Cardiac fibroblast (primary cell): ENCODE measurements at regions not wholly inside any gene's neighbourhood (a gene's known extent, or its start where the extent isn't known, plus 50 kb on each side); places are given as distances from the start of the nearest gene placed in this dataset.

Experiments used
- DNase-seq, 2 donors: peaks; one replicate each; pipeline versions ENCODE4 v3.0.0 to v3.0.0-alpha.2; 2010; ENCODE audit warnings: low read depth in 2 of 2
- H3K4me3 ChIP-seq, 2 donors: replicated peaks in 1 of 2; 1 replicate in 1 of 2; 2 replicates in 1 of 2; pipeline ENCODE4 v1.5.1; 2011; ENCODE audit warnings: low read depth in 2 of 2, low read length in 2 of 2, mild to moderate bottlenecking in 2 of 2, moderate library complexity in 1 of 2
- TF ChIP-seq, protein P1 (sequence below): IDR thresholded peaks from one replicate; pipeline ENCODE4 v1.5.1; 2011; ENCODE audit warnings: low read depth, mild to moderate bottlenecking, low read length, inconsistent platforms

DNA sequence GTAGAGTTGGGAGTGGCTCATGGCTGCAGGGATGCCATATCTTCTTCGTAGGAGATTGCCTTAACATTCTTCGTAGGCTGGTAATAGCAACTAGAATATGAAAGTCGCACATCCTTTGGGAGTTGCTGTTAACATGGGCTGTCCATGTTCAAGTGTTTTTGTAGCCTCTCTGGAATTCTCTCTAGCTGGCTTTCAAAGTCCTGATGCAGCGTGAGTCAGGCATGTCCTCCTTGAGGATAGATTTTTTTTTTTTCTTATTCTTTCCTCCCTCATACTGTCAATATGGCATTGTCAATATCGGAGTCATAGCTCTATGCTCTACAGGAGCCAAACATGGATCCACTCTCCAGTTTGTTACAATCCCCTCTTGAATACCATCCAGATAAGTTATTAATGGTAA is 494.8 kb upstream of the WWC1 start:
- H3K4me3 ChIP-seq = no peak overlapping the region
- TF ChIP-seq, protein P1, sequence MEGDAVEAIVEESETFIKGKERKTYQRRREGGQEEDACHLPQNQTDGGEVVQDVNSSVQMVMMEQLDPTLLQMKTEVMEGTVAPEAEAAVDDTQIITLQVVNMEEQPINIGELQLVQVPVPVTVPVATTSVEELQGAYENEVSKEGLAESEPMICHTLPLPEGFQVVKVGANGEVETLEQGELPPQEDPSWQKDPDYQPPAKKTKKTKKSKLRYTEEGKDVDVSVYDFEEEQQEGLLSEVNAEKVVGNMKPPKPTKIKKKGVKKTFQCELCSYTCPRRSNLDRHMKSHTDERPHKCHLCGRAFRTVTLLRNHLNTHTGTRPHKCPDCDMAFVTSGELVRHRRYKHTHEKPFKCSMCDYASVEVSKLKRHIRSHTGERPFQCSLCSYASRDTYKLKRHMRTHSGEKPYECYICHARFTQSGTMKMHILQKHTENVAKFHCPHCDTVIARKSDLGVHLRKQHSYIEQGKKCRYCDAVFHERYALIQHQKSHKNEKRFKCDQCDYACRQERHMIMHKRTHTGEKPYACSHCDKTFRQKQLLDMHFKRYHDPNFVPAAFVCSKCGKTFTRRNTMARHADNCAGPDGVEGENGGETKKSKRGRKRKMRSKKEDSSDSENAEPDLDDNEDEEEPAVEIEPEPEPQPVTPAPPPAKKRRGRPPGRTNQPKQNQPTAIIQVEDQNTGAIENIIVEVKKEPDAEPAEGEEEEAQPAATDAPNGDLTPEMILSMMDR = no peak
- no peak for DNase-seq

DNA sequence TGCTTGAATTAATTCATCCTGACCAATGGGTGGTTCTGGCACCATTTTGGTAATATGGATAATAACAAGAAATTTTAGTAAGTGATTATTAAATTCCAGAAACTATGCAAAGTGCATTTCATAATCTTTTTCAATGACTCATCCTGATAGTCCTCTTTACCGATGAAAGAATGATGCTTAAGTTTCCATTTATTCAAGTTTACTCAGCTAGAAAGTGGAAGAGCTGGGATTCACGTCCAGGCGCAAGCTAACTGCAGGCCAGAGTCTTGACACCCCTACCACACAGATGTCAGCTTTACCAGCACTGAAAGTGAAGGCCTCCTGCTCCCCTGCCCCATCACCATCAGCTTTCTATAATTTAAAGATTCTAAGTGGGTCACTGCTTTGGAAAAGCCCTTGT is 493.5 kb upstream of the WWC1 start:
- TF ChIP-seq, protein P1 = no peak
- DNase-seq = no peak
- H3K4me3 ChIP-seq = no peak overlapping the region

DNA sequence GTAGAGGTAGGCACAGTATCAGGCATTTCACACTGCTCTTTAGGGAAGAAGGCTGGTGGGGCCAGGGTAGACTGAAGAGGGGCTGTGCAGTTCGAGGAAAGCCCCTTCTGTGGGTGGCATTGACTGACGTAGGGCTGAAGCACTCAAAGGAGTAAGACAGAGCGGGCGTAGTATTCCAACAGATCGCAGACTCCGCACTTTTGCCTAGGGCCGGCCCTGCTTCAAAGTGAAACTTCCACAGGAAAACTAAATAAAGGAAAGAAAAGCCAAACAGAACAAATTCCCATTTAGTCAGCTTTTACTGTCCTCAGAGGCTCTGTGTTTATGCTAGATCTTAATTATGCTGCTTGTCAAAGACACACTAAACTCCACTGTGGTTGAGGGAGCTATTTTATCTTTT is 493.0 kb upstream of the WWC1 start:
- DNase-seq = no peak
- TF ChIP-seq, protein P1 = no peak

DNA sequence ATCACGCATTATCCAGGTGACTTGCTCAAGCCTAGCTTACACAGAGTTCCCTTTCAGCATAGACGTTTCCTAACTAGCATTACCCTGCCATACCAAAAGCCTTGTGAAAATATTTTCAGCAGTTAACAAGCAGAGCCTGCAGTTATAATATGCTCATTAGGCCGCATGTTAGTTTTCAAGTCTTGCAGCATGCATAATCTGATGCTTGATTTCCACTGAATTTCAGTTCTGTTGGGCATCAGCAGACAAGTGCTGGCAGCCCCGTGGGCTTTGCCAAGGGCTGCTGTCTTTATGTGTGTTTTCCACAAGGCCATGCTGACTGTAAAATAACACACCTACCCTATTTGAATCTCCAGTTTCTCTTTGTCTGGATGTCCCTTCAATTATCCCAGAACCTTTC is 491.0 kb upstream of the WWC1 start:
- no peak overlapping the region for H3K4me3 ChIP-seq
- TF ChIP-seq, protein P1 = no peak
- no peak for DNase-seq

More for the DNA sequence above, 493.0 kb upstream of the WWC1 start:
- H3K4me3 ChIP-seq = no peak overlapping the region

DNA sequence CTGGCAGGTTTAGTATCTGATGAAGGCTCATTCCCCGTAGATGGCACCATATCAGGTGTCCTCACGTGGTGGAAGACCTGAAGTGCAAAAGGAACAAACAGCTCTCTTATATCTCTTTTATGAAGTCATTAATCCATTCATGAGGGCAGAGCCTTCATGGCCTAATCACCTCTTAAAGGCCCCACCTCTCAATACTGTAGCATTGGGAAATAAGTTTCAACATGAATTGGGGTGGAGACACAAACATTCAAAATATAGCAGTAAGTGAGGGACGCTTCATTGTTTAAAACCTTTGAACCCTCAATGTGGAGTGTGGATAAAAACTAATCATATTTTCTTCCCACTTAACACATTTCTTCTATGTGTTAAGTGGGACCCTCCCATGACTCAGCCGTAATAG is 489.4 kb upstream of the WWC1 start:
- TF ChIP-seq, protein P1 = no peak
- no peak overlapping the region for H3K4me3 ChIP-seq
- DNase-seq = no peak

DNA sequence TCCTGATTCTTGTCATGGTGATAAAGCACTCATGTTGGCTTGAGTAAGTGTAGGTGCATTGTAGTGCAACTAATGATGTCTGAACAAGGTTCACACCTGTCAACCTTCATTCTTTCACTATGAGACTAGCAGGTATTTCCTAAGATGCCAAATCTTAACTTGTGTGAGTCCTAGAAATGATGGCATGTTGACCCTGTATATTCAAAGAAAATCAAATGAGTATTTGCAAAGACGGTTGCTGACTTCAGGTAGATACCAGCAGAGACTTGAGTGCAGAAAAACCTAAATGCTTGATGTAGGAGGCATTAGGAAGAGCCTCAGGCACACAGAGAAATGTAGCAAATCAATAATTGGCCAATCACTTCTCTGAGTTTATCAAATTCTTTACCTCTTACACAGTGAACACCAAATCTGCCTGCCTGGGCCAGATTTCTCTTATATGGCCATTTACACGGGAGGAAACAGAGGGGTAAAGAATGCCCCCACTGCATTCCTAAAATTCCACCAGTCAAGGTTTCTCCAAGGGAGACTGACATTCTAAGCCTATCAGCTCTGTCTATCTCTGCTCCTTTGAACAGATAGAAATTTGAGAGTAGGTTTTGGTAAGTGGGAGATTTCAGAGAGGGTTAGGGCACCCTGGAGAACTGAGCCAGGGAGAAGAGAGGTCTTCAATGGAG is 488.6 kb upstream of the WWC1 start:
- no peak overlapping the region for H3K4me3 ChIP-seq
- DNase-seq = no peak
- TF ChIP-seq, protein P1 = no peak
